ENCODE measurements at regions not wholly inside any gene's neighbourhood (a gene's known extent, or its start where the extent isn't known, plus 50 kb on each side); places are given as distances from the start of the nearest gene placed in this dataset.

GRCh38 chr3:177783767-177784166, 586.5 kb upstream of the TBL1XR1 start:
- Histone ChIP-seq H3K4me1 (peaks cover 4 to 26% (median 14%) of the 10 kb centered on the region in 6 donors), H3K27me3 (replicated peaks in 1 of 7) (no peaks in the 10 kb centered on the region), H3K4me3 (no peak overlapping the region), H3K27ac (no peak overlapping the region), H3K36me3 (no peaks in the 10 kb centered on the region), H3K9me3 (no peaks in the 10 kb centered on the region)
- no peak for TF ChIP-seq CTCF (IDR thresholded peaks at IDR 0.05 in 8 of 11, conservative IDR thresholded peaks at IDR 0.05 in 3 of 11)
- no peak for TF ChIP-seq POLR2A (IDR thresholded peaks at IDR 0.05)
- TF ChIP-seq POLR2AphosphoS5 (IDR thresholded peaks at IDR 0.05) = no peak
- WGBS, 5 donors = 91 to 94% (median 91%) methylated on average over 5 of the region's 5 CpGs
- intact Hi-C loops (cut with DNase I; ENCODE audit: low total_unique reads) = no loop called here
- no peak for DNase-seq

GRCh38 chr3:177787279-177788041, 590.2 kb upstream of the TBL1XR1 start:
- WGBS, 5 donors = 55 to 67% (median 61%) methylated on average over 5 of the region's 5 CpGs
- H3K27me3 ChIP-seq (replicated peaks in 1 of 7) = no peaks in the 10 kb centered on the region

GRCh38 chr3:177789500-177789899, 592.2 kb upstream of the TBL1XR1 start:
- no peak overlapping the region for H3K27ac ChIP-seq
- TF ChIP-seq POLR2AphosphoS5 (IDR thresholded peaks at IDR 0.05) = no peak
- no peak for TF ChIP-seq CTCF (IDR thresholded peaks at IDR 0.05 in 8 of 11, conservative IDR thresholded peaks at IDR 0.05 in 3 of 11)
- no peak for TF ChIP-seq POLR2A (IDR thresholded peaks at IDR 0.05)
- intact Hi-C loops (cut with DNase I; ENCODE audit: low total_unique reads) = no loop called here
- H3K4me1 ChIP-seq = no peaks in the 10 kb centered on the region
- no peaks in the 10 kb centered on the region for H3K36me3 ChIP-seq
- H3K9me3 ChIP-seq = no peaks in the 10 kb centered on the region
- no peak for DNase-seq
- WGBS, 5 donors = 89 to 95% (median 93%) methylated on average over 2 of the region's 2 CpGs
- no peaks in the 10 kb centered on the region for H3K27me3 ChIP-seq (replicated peaks in 1 of 7)
- H3K4me3 ChIP-seq = no peak overlapping the region

More at GRCh38 chr3:177787279-177788041, 590.2 kb upstream of the TBL1XR1 start:
- Histone ChIP-seq H3K36me3 (no peaks in the 10 kb centered on the region), H3K27ac (no peak overlapping the region), H3K9me3 (no peaks in the 10 kb centered on the region), H3K4me1 (no peaks in the 10 kb centered on the region), H3K4me3 (no peak overlapping the region)
- intact Hi-C loops (cut with DNase I; ENCODE audit: low total_unique reads) = no loop called here
- no peak for DNase-seq
- no peak for TF ChIP-seq POLR2A (IDR thresholded peaks at IDR 0.05)
- no peak for TF ChIP-seq CTCF (IDR thresholded peaks at IDR 0.05 in 8 of 11, conservative IDR thresholded peaks at IDR 0.05 in 3 of 11)
- no peak for TF ChIP-seq POLR2AphosphoS5 (IDR thresholded peaks at IDR 0.05)

- no peak for TF ChIP-seq POLR2AphosphoS5 (IDR thresholded peaks at IDR 0.05)
- no peak for TF ChIP-seq CTCF (IDR thresholded peaks at IDR 0.05 in 8 of 11, conservative IDR thresholded peaks at IDR 0.05 in 3 of 11)
- no peak for TF ChIP-seq POLR2A (IDR thresholded peaks at IDR 0.05)
- intact Hi-C loops (cut with DNase I; ENCODE audit: low total_unique reads) = no loop called here
- H3K27ac ChIP-seq = no peak overlapping the region
- 92 to 95% (median 94%) methylated on average over 6 of the region's 6 CpGs for WGBS, 5 donors
- H3K27me3 ChIP-seq (replicated peaks in 1 of 7) = no peaks in the 10 kb centered on the region
- H3K9me3 ChIP-seq = no peaks in the 10 kb centered on the region
- no peaks in the 10 kb centered on the region for H3K4me1 ChIP-seq
- no peak overlapping the region for H3K4me3 ChIP-seq
- DNase-seq = no peak
- no peaks in the 10 kb centered on the region for H3K36me3 ChIP-seq
Observed at GRCh38 chr3:177792311-177793030, 595.2 kb upstream of the TBL1XR1 start.

All from spleen (tissue), 11 donors.